ENCODE measurements at regions not wholly inside any gene's neighbourhood (a gene's known extent, or its start where the extent isn't known, plus 50 kb on each side); places are given as distances from the start of the nearest gene placed in this dataset.
"Not testable (repeated sequence)": the region's sequence is repeated elsewhere in the genome, so short reads cannot be mapped to it uniquely, and the experiment has no call there.

GRCh38 chr1:188089015-188089414 lies 1260.3 kb downstream of the PLA2G4A start:
- DNase-seq, result no peak

DNA sequence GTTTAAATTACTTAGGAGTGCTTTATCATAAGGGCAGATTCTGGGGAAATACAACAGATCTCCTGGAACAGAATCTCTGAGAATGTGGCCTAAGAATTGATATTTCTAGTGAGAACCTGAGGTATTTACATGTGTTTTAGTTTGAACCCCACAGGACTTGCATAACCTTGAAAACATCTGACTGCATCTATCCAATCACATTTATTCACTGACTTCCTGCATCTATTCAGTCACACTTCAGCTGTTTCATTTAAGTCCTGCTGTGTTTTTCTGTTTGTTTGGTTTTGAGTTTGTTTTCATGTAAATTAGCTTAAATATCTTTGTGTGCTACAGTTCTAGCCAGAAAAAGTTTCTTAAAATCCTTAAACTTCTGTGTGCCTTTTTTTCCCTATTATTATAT lies 1260.7 kb downstream of the PLA2G4A start:
- DNase-seq, result no peak

- peak in 1 of 2 experiments; percentile 26 for DNase-seq
Measured at GRCh38 chr1:188096521-188096920, 1267.8 kb downstream of the PLA2G4A start.

DNA sequence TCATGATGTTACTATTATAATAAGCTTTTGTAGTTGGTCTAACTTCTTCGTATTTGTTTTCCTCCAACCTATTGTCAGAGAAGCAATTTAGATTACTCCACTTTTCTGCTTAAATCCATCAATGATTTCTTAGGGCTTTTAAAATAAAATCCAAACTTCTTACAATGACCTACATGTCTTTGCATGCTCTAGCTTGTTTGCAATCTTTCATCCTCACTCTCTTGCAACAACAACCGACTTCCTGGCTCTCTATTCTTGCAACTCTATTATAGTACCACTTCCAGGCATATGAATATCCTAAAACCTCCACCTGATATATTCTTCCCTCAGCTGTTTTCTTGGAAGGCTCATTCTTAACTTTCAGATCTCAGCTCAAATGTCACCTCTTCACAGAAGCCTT lies 1288.7 kb downstream of the PLA2G4A start:
- DNase-seq, result no peak

GRCh38 chr1:188122646-188123045 lies 1293.9 kb downstream of the PLA2G4A start:
- DNase-seq, result no peak

- no peak for DNase-seq
Measured at GRCh38 chr1:188127507-188127906, 1298.8 kb downstream of the PLA2G4A start.

- DNase-seq, result peak; percentile 12 to 21
Measured at GRCh38 chr1:188128761-188129160, 1300.0 kb downstream of the PLA2G4A start.

DNA sequence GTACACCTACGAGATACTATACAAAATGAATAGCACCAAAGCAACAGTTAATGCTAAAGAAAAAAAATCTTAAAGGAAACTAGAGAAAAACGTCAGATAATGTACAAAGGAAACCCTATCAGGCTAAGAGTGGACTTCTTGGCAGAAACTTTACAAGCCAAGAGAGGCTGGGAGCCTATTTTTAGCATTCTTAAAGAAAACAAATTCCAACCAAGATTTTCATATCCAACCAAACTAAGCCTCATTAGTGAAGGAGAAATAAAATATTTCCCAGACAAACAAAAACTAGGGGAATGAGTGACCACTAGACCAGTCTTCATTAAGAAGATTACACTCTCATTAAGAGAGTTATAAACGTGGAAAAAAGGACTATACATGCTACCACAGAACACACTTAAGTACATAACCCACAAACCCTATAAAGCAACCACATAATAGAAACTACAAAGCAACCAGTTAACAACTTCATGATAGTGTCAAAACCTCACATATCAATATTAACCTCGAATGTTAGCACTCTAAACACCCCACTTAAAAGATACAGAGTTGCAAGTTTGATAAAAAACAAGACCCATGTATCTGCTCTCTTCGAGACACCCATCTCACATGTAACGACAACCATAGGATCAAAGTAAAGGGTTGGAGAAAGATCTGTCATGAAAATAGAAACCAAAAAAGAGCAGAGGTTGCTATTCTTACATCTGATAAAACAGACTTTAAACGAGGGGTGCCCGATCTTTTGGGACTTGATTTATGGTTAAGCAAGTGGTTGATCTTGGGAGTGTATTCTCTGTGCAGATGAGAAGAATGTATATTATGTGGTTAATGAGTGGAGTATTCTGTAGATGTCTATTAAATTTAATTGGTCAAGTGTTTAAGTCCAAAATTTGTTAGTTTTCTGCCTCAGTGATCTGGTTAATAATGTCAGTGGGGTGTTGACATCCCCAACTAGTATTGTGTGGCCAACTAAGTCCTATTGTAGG lies 1301.4 kb downstream of the PLA2G4A start:
- DNase-seq, result no peak

GRCh38 chr1:188137221-188137620 lies 1308.5 kb downstream of the PLA2G4A start:
- DNase-seq, result no peak

DNA sequence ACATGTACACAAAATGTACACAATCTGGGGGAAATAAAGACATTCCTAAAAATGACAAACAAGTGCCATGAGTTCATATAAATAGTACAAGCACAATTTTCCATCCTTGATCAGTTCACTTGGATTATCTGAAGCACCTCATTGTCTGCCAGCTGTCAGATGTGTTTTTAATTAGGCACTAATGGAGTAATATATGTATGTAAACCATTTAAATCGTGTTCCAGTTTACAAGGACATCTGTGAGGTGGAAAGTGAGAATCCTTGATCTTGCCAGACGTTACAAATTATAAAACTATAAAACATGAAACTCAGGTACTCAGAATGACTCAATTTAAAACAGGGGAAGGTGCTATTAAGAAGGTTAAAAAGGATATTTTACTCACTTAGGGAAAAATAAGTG lies 1312.2 kb downstream of the PLA2G4A start:
- DNase-seq, result no peak

DNA sequence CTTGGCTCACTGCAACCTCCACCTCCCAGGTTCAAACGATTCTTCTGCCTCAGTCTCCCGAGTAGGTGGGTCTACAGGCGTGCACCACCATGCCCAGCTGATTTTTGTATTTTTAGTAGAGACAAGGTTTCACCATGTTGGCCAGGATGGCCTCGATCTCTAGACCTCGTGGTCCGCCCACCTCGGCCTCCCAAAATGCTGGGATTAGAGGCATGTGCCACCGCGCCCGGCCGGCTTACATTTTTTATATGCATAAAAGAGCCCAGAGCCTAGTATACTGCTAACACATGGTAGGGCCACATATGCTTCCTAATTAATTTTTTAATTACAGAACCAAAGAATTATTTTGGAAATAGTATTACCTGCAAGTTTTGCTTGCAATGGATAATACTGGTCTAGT lies 1325.4 kb downstream of the PLA2G4A start:
- no peak for DNase-seq

DNA sequence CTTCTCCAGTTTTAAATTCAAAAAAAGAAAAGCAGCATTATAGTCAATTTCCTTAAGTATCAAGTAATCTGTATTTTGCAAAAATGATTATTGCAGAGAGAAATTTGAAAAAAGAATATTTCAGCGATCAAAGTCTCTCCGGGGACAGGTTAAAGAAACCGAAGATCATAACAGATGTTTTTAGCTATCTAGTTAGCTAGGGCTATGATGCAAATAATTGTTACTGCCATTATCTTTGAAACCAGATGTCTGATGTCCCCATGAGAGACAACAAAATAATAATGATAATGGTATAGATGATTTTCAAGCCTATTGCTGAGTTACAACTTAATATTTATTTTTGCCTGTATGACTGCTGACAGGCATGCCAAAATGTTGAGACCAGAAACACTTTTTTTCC lies 1326.0 kb downstream of the PLA2G4A start:
- no peak for DNase-seq

- DNase-seq, result no peak
Measured at GRCh38 chr1:188155261-188155660, 1326.5 kb downstream of the PLA2G4A start.

DNA sequence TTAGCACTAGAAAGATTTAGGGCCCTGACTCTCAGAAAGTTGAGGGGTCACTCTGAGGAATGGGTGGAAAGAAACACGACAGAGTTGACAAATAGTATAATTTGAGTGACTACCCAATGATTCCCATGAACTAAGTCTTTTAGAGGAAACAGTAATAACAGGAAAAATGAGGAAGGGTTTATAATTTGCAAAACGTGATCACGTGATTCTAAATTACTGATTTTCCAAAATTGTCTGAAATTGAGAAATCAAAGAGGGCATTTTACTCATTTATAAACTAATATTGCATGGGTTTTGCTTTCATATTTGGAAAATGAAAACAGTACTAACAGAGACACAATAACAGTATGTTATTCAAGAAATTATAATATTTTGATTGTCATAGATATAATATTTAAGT lies 1335.7 kb downstream of the PLA2G4A start:
- no peak for DNase-seq

DNA sequence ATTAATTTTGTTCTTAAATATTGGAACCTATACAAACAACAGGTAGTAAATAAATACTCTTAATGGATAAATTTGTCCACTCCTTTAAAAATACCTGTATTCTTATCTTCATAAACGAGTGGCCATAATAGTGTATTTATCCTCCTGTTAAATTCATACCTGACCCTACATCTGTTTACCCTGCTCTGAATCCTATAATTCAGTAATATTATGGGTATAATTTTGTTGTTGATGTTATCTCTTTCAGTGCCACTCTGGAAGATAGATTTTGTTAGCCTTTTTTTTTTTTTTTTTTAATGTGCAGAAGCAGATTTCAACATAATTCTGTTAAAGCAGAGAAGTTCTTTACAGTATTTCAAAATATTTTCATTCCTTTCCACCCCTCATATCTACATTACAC lies 1337.9 kb downstream of the PLA2G4A start:
- no peak for DNase-seq

DNA sequence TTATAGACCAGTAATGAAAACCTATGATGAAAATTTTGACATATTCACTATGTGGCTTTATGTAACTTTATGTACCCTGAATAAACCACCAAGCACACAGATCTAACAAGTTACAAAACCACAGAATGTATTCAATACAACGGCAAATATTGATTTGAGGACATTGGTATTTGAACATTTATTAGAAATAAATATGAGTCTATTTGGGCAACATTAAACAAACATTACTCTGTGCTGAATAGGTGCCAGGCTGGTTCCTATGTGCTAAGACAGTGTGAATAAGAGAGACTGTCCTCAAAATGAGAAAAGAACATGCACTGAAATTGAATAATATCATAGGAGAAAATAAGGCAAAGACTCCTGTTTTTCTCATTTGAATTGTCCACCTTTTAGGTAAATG lies 1341.2 kb downstream of the PLA2G4A start:
- no peak for DNase-seq

DNA sequence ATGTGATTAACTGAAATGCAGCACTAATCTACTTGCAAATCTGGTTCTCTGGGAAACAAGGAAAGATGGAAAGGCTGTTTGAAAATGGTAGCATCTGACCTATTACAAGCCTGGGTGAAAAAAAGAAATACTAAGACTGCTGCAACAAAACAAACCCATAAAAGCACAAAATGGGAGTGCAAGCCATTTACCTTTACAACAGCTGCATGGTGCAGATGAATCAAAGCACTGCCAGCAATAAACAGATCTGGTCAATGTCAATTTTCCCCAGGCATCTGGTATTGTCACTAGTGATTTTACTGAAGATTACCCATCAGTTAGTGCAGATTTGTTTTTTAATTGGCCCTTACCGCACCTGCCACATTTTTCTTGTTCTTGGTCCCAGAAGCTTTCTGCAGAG lies 1341.7 kb downstream of the PLA2G4A start:
- peak in 1 of 2 experiments; percentile 44 for DNase-seq

DNA sequence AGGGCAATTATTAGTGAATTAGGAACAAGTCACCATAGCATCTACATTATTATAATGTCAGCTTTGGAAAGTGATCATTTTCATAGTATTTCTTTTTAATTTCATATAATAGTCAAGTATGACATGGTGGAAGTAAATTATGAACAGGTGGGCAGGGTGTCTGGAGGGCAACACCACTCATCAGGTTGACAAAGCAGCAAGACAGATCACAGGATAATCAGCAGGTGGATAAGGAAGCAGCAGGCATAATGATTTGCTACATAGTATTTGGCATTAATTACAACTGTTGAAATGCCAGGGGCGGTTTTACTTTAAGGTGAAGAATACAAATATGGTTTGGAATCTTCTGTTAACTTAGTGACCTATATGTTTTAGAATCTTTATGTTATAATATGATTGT lies 1342.2 kb downstream of the PLA2G4A start:
- DNase-seq, result peak in 1 of 2 experiments; percentile 11

GRCh38 chr1:188182063-188182462 lies 1353.3 kb downstream of the PLA2G4A start:
- not testable (repeated sequence) for DNase-seq

DNA sequence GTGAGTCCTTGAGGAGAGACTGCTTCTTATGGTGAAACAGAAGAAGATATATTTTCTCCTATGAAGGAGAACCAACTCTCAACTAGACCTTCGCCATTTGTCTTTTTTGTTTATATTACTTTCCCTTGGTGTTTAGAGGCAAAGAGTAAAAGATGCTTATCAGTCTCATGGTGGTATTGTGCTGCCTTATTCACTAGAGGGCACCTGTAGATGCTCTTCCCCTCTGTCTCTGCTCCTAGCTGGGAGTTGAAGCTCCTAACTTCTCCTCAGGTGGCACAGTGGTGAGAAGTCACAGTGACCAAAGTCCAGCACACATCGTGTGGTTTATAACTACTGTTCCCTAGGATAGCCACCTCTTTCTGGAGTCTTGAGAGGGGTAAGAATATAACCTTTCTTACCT lies 1359.6 kb downstream of the PLA2G4A start:
- DNase-seq, result no peak

GRCh38 chr1:188194916-188195315 lies 1366.2 kb downstream of the PLA2G4A start:
- DNase-seq, result no peak

- no peak for DNase-seq
Measured at GRCh38 chr1:188218289-188218688, 1389.5 kb downstream of the PLA2G4A start.

DNA sequence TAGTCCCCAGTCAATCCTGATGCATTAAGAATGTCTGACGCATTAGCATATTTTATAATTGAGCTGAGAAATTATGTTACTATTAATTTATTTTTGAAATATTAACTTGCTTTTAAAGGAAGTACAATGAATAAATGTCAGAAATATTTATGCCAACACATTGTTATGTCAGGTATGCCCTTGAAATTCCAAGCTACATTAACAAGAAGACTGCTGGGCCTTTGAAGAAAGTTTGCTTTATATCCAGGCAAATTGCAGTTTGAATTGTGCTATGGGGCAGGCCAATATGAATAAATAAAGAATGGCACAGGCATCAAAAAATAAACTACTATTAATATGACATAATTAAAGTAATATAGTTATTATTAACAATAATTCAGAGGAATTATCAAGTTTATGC lies 1391.3 kb downstream of the PLA2G4A start:
- DNase-seq, result no peak

DNA sequence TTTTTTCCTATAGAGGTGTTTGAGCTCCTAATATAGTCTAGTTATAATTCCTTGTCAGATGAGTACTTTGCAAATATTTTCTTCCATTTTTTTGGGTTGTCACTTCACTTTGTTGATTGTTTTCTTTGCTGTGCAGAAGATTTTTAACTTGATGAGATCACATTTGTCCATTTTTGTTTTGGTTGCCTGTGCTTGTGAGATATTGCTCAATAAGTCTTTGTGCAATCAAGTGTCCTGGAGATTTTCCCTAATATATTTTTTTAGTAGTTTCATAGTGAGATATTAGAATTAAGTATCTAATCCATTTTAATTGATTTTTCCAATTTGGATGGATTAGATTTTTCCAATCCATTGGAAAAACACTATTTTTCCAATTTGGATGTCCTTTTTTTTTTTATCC lies 1395.5 kb downstream of the PLA2G4A start:
- DNase-seq, result no peak

GRCh38 chr1:188225975-188226374 lies 1397.2 kb downstream of the PLA2G4A start:
- DNase-seq, result no peak
